ENCODE measurements at regions not wholly inside any gene's neighbourhood (a gene's known extent, or its start where the extent isn't known, plus 50 kb on each side); places are given as distances from the start of the nearest gene placed in this dataset.

DNA sequence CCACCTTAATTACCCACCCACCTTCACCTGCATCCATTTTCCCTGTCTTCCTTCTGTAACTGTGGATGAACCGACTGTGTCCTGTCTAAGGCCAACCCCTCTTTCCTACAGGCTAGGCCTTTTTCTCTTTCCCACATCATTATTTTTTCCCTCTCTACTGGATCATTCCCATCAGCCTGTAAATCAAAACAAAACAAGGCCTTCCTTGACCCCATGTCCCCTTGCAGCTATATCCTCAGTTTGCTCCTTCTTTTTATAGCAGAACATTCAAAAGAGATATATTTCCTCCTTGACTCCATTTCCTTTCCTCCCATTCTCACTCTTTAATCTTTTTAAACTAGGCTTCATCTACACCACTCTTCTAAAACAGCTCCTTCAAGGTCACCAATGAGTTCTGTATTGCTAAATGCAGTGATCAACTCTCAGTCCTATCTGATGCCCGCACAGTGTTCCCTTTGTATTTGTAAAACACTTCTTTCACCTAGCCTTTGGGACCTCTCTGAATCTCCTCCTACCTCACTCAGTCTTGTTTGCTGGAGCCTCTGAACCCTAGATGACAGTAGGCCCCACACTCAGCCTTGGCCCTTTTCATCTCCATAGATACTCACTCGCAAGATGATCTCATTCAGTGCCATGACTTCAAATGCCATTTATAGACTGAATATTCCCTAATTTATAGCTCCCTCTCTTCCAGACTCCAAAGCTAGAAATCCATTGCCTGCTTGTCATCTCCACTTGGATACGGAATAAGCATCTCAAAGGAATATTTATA, 55.7 kb downstream of the CXCR4 start:
- DNase-seq = no peak

DNA sequence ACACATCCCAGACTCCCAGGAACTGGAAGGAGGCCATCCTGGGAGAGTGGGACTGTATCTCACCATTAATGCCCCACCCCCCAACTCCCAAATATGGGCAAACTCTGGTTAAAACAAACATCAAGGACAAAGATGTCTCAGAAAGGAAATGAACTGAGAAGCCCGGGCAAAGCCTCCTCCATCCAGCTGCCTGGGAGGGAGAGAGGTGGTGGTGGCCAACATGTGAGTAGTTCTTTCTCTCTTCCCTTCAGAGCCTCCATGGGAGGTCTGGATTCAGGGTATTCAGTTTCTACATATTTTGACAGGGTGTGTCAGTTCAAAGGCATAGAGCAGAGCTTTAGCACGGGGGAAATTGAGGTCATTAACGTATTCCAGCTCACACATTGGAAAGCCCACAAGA, 57.5 kb downstream of the CXCR4 start:
- DNase-seq = no peak

GRCh38 chr2:136059036-136059472, 58.9 kb downstream of the CXCR4 start:
- DNase-seq = no peak

DNA sequence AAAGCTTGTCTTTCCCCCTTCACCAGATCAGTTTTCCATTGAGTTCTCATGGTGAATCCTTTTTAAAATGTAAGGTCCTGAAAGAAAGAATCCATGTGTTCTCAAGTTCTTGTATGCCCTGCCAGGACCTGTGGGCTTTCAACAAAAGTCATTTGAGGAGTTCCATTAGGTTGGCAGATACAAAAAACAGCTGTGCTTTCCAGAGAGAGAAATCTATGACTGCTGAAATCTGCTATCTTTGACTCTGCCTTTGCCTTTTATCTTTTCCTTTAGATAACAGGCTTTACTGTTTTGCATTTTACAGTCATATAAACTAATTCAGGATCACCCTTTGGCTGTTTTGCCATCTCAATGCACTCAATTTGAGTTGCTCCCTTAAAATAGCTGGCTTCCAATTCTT, 59.7 kb downstream of the CXCR4 start:
- DNase-seq = no peak

DNA sequence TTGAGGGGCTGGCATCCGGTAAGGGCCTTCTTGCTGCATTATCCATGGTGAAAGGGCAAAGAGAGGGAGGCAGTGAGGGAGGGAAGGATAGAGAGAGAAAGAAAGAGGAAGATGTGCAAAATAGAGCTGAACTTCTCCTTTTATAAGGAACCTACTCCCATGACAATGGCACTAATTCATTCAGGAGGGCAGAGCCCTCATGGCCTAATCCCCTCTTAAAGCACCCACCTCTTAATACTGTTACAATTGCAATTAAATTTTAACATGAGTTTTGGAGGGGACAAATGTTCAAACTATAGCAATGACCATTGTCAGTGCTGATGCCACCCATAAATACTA, 60.2 kb downstream of the CXCR4 start:
- peak; percentile 26 for DNase-seq

DNA sequence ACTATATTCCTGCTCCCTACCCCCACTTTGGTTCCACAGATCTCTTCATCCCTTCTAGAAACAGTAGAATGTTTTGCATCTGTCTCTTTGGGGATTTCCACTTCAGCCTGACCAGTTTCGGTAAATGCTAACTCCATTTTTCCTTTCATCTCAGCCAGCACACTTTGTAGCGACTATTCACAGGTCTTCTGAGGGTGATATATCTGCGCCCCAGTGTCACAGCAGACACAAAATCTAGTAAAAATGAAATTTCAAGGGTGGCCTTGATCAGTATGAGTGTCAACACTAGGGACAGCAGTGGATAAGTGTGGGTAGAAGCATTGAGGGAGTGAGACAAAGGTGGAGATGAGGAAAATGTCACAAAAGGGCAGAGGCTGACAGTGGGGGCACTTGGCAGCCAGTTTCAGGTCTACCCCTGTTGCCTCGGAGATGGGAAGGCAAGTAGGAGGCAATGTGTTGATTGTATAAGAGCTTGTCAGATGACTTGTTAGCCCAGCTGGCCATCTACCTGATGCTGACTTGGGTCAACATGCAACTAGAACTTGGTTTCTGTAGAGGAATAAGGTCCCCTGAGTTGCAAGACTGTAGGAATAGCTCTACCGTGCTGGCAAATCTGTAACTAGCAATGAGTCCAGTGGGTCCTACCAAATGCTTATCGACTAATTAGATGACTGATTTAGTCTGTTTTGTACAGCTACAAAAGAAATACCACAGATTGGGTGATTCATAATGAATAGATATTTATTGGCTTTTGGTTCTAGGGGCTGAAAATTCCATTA, 60.7 kb downstream of the CXCR4 start:
- DNase-seq = no peak

DNA sequence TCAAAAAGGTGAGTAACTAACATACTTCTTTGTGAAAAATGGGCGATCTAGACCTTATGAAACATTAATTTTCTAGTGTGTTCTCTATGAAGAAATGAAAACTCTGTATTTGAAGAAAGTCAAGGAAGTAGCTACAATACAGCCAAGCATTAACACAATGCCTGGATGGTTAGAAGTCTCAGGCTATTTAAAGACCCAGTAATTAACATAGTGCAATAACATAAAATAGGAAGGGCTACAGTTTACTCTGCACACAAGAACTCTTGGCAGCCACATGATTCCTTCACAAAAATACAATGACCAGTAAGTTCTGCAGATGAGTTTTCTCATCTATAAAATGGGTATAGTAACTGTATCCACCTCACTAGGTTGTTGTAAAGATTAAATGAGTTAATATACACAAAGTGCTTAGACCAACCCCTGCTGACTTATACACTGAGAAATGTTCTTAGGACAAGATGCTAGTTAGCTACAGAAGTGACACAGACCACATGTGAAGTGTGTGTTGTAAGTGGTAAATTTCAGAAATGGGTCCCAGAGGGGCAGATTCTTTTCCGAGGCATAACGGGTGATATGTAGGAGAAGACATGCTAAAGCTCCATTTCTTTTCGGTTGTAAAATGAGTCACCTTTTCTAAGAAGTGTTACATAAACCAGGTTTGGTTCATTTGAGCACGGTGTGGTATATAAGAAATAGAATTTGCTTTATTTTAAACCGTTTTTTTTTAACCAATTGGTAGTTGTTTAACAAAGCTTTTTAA, 61.8 kb downstream of the CXCR4 start:
- no peak for DNase-seq

DNA sequence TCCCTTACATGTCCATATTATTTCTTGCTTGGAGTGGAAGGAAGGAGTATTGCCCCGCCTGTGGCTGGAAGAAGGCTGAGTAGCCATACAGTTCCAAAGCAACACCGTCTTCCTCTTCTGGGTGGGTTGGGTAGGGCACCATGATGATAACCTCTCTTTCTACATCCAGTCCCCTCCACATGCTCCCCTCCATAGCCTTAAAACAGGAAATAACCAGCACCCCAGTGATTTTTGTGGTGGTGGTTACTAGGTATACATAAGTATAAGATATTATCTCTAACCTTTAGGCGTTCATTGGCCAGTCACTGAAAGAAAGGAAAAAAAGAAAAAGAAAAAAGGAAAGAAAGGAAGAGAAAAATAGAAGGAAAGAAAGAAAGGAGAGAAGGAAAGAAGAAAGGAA, 63.1 kb downstream of the CXCR4 start:
- no peak for DNase-seq

DNA sequence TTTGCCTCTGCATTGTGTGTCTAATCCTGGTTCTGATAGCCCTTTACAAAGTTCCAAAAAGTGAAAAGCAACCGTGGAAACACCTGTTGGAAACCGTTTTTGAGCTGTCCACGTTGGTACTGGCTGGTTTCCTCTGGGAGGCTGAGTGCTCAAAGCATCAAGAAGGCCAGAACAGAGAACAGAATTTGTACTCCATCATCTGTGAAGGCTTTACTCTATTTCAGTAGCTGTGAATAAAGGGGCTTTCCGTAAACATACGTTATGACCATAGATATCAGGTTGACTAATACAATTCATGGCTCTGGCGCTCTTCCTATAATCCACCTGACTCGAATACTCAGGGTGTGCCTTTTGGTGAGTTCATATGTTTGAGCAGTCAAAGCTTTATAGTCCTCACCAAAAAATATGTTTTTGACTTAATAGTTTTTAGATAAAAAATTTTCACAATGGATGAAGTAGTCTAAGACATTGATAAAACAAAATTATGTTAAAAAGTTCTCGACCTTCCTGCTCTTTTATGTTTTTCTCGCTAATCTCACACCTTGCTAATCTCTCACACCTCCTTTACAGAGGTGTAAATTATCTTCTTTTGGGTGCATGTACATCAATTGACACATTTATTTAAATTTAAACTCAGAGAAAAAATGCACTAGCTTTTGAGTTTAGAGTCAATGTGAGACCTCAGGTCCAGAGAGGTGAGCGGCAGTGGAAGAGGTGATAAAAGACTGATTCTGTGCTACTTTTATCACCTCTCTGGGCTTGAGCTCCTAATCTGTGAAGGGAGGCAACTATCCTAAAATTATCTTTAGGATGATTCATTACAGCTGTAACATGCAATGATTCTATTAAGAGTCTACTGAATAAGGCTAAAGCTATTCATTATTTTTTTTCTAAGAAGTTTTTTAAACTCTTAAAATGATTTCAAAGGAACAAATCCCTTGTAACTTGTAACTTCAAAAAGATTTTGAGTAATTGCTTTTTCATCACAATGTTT, 65.3 kb downstream of the CXCR4 start:
- DNase-seq = no peak

DNA sequence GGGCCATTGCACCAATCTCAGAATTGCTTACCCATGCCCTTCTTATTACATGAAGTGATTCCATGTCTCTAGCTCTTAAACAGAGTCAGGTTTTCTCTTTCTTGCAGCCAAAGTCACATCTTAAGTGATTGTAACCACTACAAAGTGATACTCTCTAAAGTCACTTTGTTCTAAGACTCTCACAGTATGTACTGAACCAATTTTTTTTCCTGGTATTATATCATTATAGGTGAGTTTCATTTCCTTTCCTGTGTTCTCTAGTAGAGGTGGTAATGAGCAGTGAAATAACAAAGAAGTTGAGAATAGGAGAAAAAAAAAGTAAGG, 66.3 kb upstream of the DARS1 start:
- no peak for DNase-seq

- no peak for DNase-seq
These were observed 65.7 kb upstream of the DARS1 start for GRCh38 chr2:136051001-136051724.

DNA sequence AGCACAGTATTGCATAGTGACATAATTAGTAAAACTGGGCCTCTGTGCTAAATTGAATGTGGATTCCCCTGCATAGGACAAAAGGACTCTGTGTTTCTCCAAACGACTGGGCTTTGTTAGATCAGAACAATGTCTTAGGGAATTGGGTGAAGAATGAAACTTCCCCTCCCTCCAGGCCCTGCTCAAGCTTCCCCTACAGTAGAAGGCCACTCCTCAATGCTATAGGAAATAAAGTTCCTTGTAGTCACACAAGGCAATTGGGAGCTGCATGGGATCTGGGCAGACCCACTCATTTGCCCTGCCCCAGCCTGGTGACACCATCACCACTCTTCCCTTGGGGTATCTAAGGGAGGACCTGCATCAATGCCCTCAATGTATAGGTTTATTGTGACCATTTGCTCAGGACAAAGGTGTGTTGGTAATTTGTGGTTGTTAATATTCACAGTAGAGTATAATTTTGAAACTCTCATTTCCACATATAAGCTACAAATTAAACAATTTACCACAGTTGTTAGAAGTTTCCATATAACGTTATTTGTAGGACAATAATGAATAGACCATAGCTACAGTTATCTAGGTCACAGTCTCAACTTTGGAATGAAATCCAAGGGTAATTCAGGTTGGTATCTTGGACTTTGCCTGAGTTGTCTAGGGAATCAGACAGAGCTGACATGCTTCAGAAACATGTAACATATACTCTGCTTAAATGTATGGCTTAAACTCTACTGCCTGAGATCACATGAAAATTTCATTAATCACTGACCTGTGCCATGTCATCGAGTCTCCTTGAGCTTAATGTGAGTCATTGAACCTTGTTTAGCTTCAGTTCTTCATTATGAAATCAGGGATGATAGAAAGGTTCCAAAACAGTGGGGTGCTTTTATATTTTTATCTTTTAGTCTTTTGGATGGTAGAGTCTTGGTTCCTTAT, 64.8 kb upstream of the DARS1 start:
- peak; percentile 44 for DNase-seq

- peak; percentile 24 for DNase-seq
These were observed 63.8 kb upstream of the DARS1 start for GRCh38 chr2:136049011-136049742.

DNA sequence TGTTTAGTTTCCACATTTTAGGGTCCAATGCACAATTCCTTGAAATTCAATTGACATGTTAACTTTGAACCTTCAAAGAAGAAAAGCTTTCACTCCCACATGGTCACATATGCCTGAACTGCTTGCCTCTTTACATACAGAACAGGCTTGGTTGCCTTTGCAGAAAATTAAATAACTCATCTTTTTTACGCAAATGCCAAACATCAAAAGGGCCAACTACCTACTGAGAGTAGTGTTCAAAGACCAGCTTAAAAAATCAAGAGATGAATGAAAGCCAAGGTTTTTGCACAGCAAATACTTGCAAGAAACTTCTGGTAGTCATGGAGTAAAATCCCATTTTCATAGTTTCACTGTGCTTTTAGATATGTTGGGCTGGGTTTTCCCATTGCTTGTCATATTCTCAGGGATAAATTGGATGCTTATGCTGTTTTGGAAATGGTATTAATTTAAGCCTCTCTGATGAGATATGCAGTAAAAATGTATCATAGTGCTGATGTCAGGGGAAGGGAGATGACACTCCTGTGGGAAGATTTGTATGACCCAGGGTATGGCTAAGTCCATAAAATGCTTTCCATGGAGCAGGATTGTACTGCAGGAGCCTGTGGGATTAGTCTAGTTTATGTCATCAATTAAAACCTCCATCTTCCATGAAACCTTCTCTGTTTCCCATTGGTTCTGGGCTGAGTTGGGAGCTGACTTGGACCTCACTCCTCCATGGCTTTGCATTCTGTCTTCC, 60.6 kb upstream of the DARS1 start:
- DNase-seq = no peak

DNA sequence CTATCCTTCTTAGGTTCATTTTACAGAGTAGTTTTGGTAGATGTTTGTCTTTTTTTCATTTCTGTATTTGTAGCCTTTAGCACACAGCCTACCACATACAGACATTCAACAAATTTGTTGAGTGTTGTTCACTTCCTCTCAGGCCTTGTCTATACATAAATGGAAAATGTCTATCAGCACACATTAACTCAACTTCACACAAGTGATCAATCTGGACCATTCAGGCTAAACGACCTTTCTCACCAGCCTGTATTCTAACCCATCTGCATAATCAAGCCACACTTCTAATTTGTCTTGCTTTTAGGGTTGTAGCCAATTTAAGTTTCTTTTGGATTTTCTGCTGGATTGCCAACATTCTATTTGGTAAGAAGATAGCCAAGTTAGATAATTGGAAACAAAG, 59.9 kb upstream of the DARS1 start:
- DNase-seq = no peak
